Loucy (cell line): ENCODE measurements at regions not wholly inside any gene's neighbourhood (a gene's known extent, or its start where the extent isn't known, plus 50 kb on each side); places are given as distances from the start of the nearest gene placed in this dataset.

Experiments
- H2AFZ ChIP-seq: fragments of 200-600 bp; sonication (generic); 2 replicates; pipeline ENCODE4 v1.6.0; 2016; ENCODE audit warnings: antibody characterized with exemption, mild to moderate bottlenecking, low read length, moderate library complexity
- H3F3A ChIP-seq: fragments of 200-600 bp; 2 replicates; pipeline ENCODE4 v1.6.0; 2016; ENCODE audit warnings: antibody characterized with exemption, low read depth, mild to moderate bottlenecking
- H3K27me3 ChIP-seq: fragments of 200-600 bp; sonication (generic); 2 replicates; pipeline ENCODE4 v1.6.1; 2014; ENCODE audit warnings: low read length, mild to moderate bottlenecking; ENCODE audit not compliant: insufficient read depth, poor library complexity, severe bottlenecking
- H3K36me3 ChIP-seq: fragments of 200-600 bp; sonication (generic); 2 replicates; pipeline ENCODE4 v1.6.1; 2016; ENCODE audit warnings: low read length; ENCODE audit not compliant: insufficient read depth
- H3K4me1 ChIP-seq: fragments of 200-600 bp; sonication (generic); 2 replicates; pipeline ENCODE4 v1.5.1; 2014; ENCODE audit warnings: low read length, mild to moderate bottlenecking; ENCODE audit not compliant: insufficient read depth, poor library complexity, severe bottlenecking
- H3K4me2 ChIP-seq: fragments of 200-600 bp; sonication (generic); 2 replicates; pipeline ENCODE4 v1.6.0; 2014; ENCODE audit warnings: antibody characterized with exemption, low read length, low read depth, mild to moderate bottlenecking; ENCODE audit not compliant: poor library complexity, severe bottlenecking
- H3K4me3 ChIP-seq: fragments of 200-600 bp; sonication (generic); 2 replicates; pipeline ENCODE4 v1.5.1; 2014; ENCODE audit warnings: low read length, mild to moderate bottlenecking, mixed read lengths; ENCODE audit not compliant: poor library complexity, severe bottlenecking
- H3K79me2 ChIP-seq: fragments of 200-600 bp; sonication (generic); 2 replicates; pipeline ENCODE4 v1.6.1; 2014; ENCODE audit warnings: low read length; ENCODE audit not compliant: insufficient read depth
- H3K9ac ChIP-seq: fragments of 200-600 bp; sonication (generic); 2 replicates; pipeline ENCODE4 v1.6.0; 2014; ENCODE audit warnings: mild to moderate bottlenecking, low read depth, low read length, moderate library complexity; ENCODE audit not compliant: poor library complexity, severe bottlenecking
- H3K9me2 ChIP-seq: fragments of 200-600 bp; sonication (generic); replicated peaks from 2 replicates; pipeline ENCODE4 v1.6.1; 2016; ENCODE audit warnings: low read depth, low read length, mixed read lengths
- H3K9me3 ChIP-seq: fragments of 200-600 bp; sonication (generic); 2 replicates; pipeline ENCODE4 v1.6.1; 2014; ENCODE audit warnings: mild to moderate bottlenecking, antibody characterized with exemption, low read length, low read depth; ENCODE audit not compliant: insufficient read depth
- H4K20me1 ChIP-seq: fragments of 200-600 bp; sonication (generic); 2 replicates; pipeline ENCODE4 v1.6.0; 2014; ENCODE audit warnings: antibody characterized with exemption, low read length, mild to moderate bottlenecking; ENCODE audit not compliant: insufficient read depth, poor library complexity, severe bottlenecking
- CTCF ChIP-seq: fragments of 200-600 bp; sonication (generic); conservative IDR thresholded peaks from 2 replicates; pipeline ENCODE4 v1.5.1; 2014; ENCODE audit warnings: mild to moderate bottlenecking, antibody characterized with exemption, low read length
- EZH2phosphoT487 ChIP-seq: fragments of 200-600 bp; IDR thresholded peaks from 2 replicates; pipeline ENCODE4 v1.6.1; 2018; ENCODE audit warnings: antibody characterized with exemption, mild to moderate bottlenecking, moderate library complexity, borderline replicate concordance

- Histone ChIP-seq H3K36me3 (no peaks in the 10 kb centered on the region), H4K20me1 (no peaks in the 10 kb centered on the region), H3K79me2 (no peaks in the 10 kb centered on the region), H3K9me2 (no peaks in the 10 kb centered on the region), H3K4me2 (no peak overlapping the region), H3K9me3 (no peaks in the 10 kb centered on the region), H3K27me3 (no peaks in the 10 kb centered on the region), H3K4me1 (no peaks in the 10 kb centered on the region), H2AFZ (no peak overlapping the region), H3K4me3 (no peak overlapping the region), H3K9ac (no peak overlapping the region), H3F3A (no peaks in the 10 kb centered on the region)
- TF ChIP-seq CTCF (no peak), EZH2phosphoT487 (no peak)
Measured at GRCh38 chr20:22776369-22776768, 192.0 kb upstream of the FOXA2 start.

- no peaks in the 10 kb centered on the region for H3K36me3 ChIP-seq
- H3K27me3 ChIP-seq, result no peaks in the 10 kb centered on the region
- H3F3A ChIP-seq, result no peaks in the 10 kb centered on the region
- no peak overlapping the region for H3K4me2 ChIP-seq
- H4K20me1 ChIP-seq, result no peaks in the 10 kb centered on the region
- no peaks in the 10 kb centered on the region for H3K4me1 ChIP-seq
- H3K9ac ChIP-seq, result no peak overlapping the region
- no peaks in the 10 kb centered on the region for H3K79me2 ChIP-seq
- no peak for TF ChIP-seq CTCF
- TF ChIP-seq EZH2phosphoT487, result no peak
- no peak overlapping the region for H2AFZ ChIP-seq
- H3K4me3 ChIP-seq, result no peak overlapping the region
- H3K9me2 ChIP-seq, result no peaks in the 10 kb centered on the region
- H3K9me3 ChIP-seq, result no peaks in the 10 kb centered on the region
Measured at GRCh38 chr20:22779878-22780277, 195.5 kb upstream of the FOXA2 start.

GRCh38 chr20:22781869-22782268 is 197.5 kb upstream of the FOXA2 start:
- Histone ChIP-seq H3F3A (no peaks in the 10 kb centered on the region), H3K36me3 (no peaks in the 10 kb centered on the region), H3K27me3 (no peaks in the 10 kb centered on the region), H4K20me1 (no peaks in the 10 kb centered on the region), H3K4me3 (no peak overlapping the region), H3K4me2 (no peak overlapping the region), H3K79me2 (no peaks in the 10 kb centered on the region), H3K4me1 (no peaks in the 10 kb centered on the region), H3K9me3 (no peaks in the 10 kb centered on the region), H2AFZ (no peak overlapping the region), H3K9ac (no peak overlapping the region), H3K9me2 (no peaks in the 10 kb centered on the region)
- TF ChIP-seq EZH2phosphoT487 (no peak), CTCF (no peak)
